H9 (cell line): ENCODE measurements at regions not wholly inside any gene's neighbourhood (a gene's known extent, or its start where the extent isn't known, plus 50 kb on each side); places are given as distances from the start of the nearest gene placed in this dataset.

Source experiments
- DNase-seq: peaks from one replicate; pipeline ENCODE4 v3.0.0-alpha.2; 2017
- H2AFZ ChIP-seq: one replicate; pipeline ENCODE4 v1.6.1; 2013; ENCODE audit warnings: mild to moderate bottlenecking, low read length, control low read depth, moderate library complexity
- H2AK5ac ChIP-seq: 2 replicates; pipeline ENCODE4 v1.6.1; 2013; ENCODE audit warnings: low read length, control low read depth, mixed read lengths; ENCODE audit not compliant: insufficient read length
- H2BK120ac ChIP-seq: one replicate; pipeline ENCODE4 v1.6.1; 2013; ENCODE audit warnings: low read depth, mild to moderate bottlenecking, low read length, control low read depth, inconsistent platforms; ENCODE audit not compliant: poor library complexity, severe bottlenecking
- H2BK12ac ChIP-seq: 2 replicates; pipeline ENCODE4 v1.6.1; 2013; ENCODE audit warnings: low read length, control low read depth, mixed read lengths, low read depth; ENCODE audit not compliant: insufficient read length
- H2BK15ac ChIP-seq: 2 replicates; pipeline ENCODE4 v1.6.1; 2013; ENCODE audit warnings: low read depth, low read length, control low read depth
- H2BK20ac ChIP-seq: one replicate; pipeline ENCODE4 v1.6.1; 2013; ENCODE audit warnings: low read depth, mild to moderate bottlenecking, low read length, control low read depth, inconsistent platforms; ENCODE audit not compliant: poor library complexity, severe bottlenecking
- H2BK5ac ChIP-seq: 2 replicates; pipeline ENCODE4 v1.6.1; 2013; ENCODE audit warnings: low read length, control low read depth, mixed read lengths; ENCODE audit not compliant: insufficient read length
- H3K14ac ChIP-seq: 2 replicates; pipeline ENCODE4 v1.6.1; 2013; ENCODE audit warnings: low read length, control low read depth; ENCODE audit not compliant: insufficient read depth
- H3K18ac ChIP-seq: 2 replicates; pipeline ENCODE4 v1.6.1; 2013; ENCODE audit warnings: low read depth, mild to moderate bottlenecking, mixed read lengths, low read length, control low read depth; ENCODE audit not compliant: insufficient read length
- H3K23ac ChIP-seq: 2 replicates; pipeline ENCODE4 v1.6.1; 2013; ENCODE audit warnings: low read length, control low read depth, mixed read lengths, low read depth; ENCODE audit not compliant: insufficient read length
- H3K23me2 ChIP-seq: 2 replicates; pipeline ENCODE4 v1.6.1; 2013; ENCODE audit warnings: low read depth, mild to moderate bottlenecking, mixed read lengths, low read length, control low read depth; ENCODE audit not compliant: insufficient read length, poor library complexity, severe bottlenecking
- H3K27ac ChIP-seq: 2 replicates; pipeline ENCODE4 v1.5.1; 2013; ENCODE audit warnings: low read length, control low read depth, mixed read lengths, low read depth; ENCODE audit not compliant: insufficient read length
- H3K27me3 ChIP-seq: 2 replicates; pipeline ENCODE4 v1.6.1; 2013; ENCODE audit warnings: low read length, control low read depth, inconsistent platforms; ENCODE audit not compliant: insufficient read depth
- H3K4ac ChIP-seq: 2 replicates; pipeline ENCODE4 v1.6.1; 2013; ENCODE audit warnings: low read depth, mild to moderate bottlenecking, control low read depth, inconsistent platforms, low read length, moderate library complexity
- H3K4me1 ChIP-seq: 2 replicates; pipeline ENCODE4 v1.6.1; 2013; ENCODE audit warnings: low read length, control low read depth, inconsistent platforms; ENCODE audit not compliant: insufficient read depth
- H3K4me2 ChIP-seq: 2 replicates; pipeline ENCODE4 v1.6.1; 2013; ENCODE audit warnings: low read length, control low read depth, mixed read lengths; ENCODE audit not compliant: insufficient read length, insufficient read depth
- H3K56ac ChIP-seq: 2 replicates; pipeline ENCODE4 v1.6.1; 2013; ENCODE audit warnings: low read depth, mild to moderate bottlenecking, mixed read lengths, low read length, control low read depth; ENCODE audit not compliant: insufficient read length
- H3K79me1 ChIP-seq: 2 replicates; pipeline ENCODE4 v1.6.1; 2013; ENCODE audit warnings: low read depth, mild to moderate bottlenecking, moderate library complexity, low read length, control low read depth, inconsistent platforms; ENCODE audit not compliant: insufficient read depth, poor library complexity, severe bottlenecking
- H3K79me2 ChIP-seq: 2 replicates; pipeline ENCODE4 v1.6.1; 2013; ENCODE audit warnings: low read length, control low read depth, inconsistent platforms; ENCODE audit not compliant: insufficient read depth
- H3K9ac ChIP-seq: 2 replicates; pipeline ENCODE4 v1.6.1; 2013; ENCODE audit warnings: low read length, control low read depth, mixed read lengths; ENCODE audit not compliant: insufficient read length; ENCODE audit errors: extremely low read depth
- H3K9me3 ChIP-seq: one replicate; pipeline ENCODE4 v1.6.1; 2013; ENCODE audit warnings: low read depth, low read length, inconsistent platforms; ENCODE audit not compliant: control insufficient read depth
- H3T11ph ChIP-seq: one replicate; pipeline ENCODE4 v1.6.1; 2013; ENCODE audit warnings: mild to moderate bottlenecking, low read length, control low read depth, inconsistent platforms
- H4K20me1 ChIP-seq: one replicate; pipeline ENCODE4 v1.6.1; 2013; ENCODE audit not compliant: control insufficient read depth, insufficient read length, insufficient read depth
- H4K5ac ChIP-seq: 2 replicates; pipeline ENCODE4 v1.6.1; 2013; ENCODE audit warnings: low read depth, mild to moderate bottlenecking, mixed read lengths, low read length, control low read depth; ENCODE audit not compliant: insufficient read length
- H4K8ac ChIP-seq: replicated peaks from 2 replicates; pipeline ENCODE4 v1.6.1; 2013; ENCODE audit warnings: low read length, control low read depth, mixed read lengths, low read depth; ENCODE audit not compliant: insufficient read length
- H4K91ac ChIP-seq: 2 replicates; pipeline ENCODE4 v1.6.1; 2013; ENCODE audit warnings: low read depth, mild to moderate bottlenecking, moderate library complexity, mixed read lengths, low read length, control low read depth; ENCODE audit not compliant: insufficient read length
- H3K27ac Mint-ChIP-seq, 3 experiments: 2 replicates in 2 of 3; 3 replicates in 1 of 3; pipeline ENCODE4 v1.8.0; 2020 to 2021; ENCODE audit warnings: mixed read lengths in 3 of 3, mild to moderate bottlenecking in 1 of 3, moderate library complexity in 1 of 3
- H3K27me3 Mint-ChIP-seq: 2 replicates; pipeline ENCODE4 v1.8.0; 2021; ENCODE audit warnings: low read depth, mild to moderate bottlenecking, moderate library complexity, mixed read lengths
- H3K36me3 Mint-ChIP-seq, 3 experiments: 2 replicates in 2 of 3; 3 replicates in 1 of 3; pipeline ENCODE4 v1.8.0; 2020 to 2021; ENCODE audit warnings: low read depth in 3 of 3, mixed read lengths in 3 of 3; ENCODE audit not compliant: insufficient read depth in 1 of 3
- H3K4me1 Mint-ChIP-seq, 2 experiments: 2 replicates each; pipeline ENCODE4 v1.8.0; 2020; ENCODE audit warnings: mixed read lengths in 2 of 2
- H3K4me3 Mint-ChIP-seq, 2 experiments: 2 replicates in 1 of 2; 3 replicates in 1 of 2; pipeline ENCODE4 v1.8.0; 2020 to 2021; ENCODE audit warnings: mild to moderate bottlenecking in 2 of 2, mixed read lengths in 2 of 2, moderate library complexity in 1 of 2
- H3K9me3 Mint-ChIP-seq, 2 experiments: 2 replicates in 1 of 2; 3 replicates in 1 of 2; pipeline ENCODE4 v1.8.0; 2020; ENCODE audit warnings: mild to moderate bottlenecking in 2 of 2, mixed read lengths in 2 of 2, moderate library complexity in 1 of 2
- whole genome bisulfite sequencing: extraction: QIAGEN DNeasy Blood & Tissue Kit; methylation state at CpG from one replicate; pipeline ENCODE4 v1.1.7; 2013; ENCODE audit warnings: missing lambda C conversion rate, low lambda C conversion rate, mixed read lengths; ENCODE audit not compliant: insufficient read length; ENCODE audit errors: extremely low coverage; 5-methylcytosine and 5-hydroxymethylcytosine counted together
- TF ChIP-seq, protein P1 (sequence below): fragments of 200-600 bp; sonication (generic); conservative IDR thresholded peaks from 3 replicates; pipeline ENCODE4 v1.8.0; 2021; ENCODE audit warnings: antibody characterized with exemption, mild to moderate bottlenecking

GRCh38 chr1:187261637-187262036 lies 432.9 kb downstream of the PLA2G4A start:
- Histone ChIP-seq H3K79me2 (no peaks in the 10 kb centered on the region), H4K8ac (no peak overlapping the region), H3K18ac (no peak overlapping the region), H2BK12ac (no peak overlapping the region), H3K14ac (no peak overlapping the region), H2AK5ac (no peak overlapping the region), H3T11ph (no peak overlapping the region), H4K91ac (no peak overlapping the region), H3K23me2 (no peaks in the 10 kb centered on the region), H2AFZ (no peak overlapping the region), H2BK20ac (no peak overlapping the region), H3K23ac (no peak overlapping the region), H3K4me2 (no peak overlapping the region), H4K20me1 (no peaks in the 10 kb centered on the region), H2BK5ac (no peak overlapping the region), H3K56ac (no peak overlapping the region), H2BK120ac (no peak overlapping the region), H2BK15ac (no peak overlapping the region), H3K9ac (no peak overlapping the region), H4K5ac (no peak overlapping the region), H3K79me1 (no peaks in the 10 kb centered on the region), H3K4me1 (no peaks in the 10 kb centered on the region), H3K4ac (no peak overlapping the region), H3K9me3 (no peaks in the 10 kb centered on the region), H3K27ac (no peak overlapping the region), H3K27me3 (no peaks in the 10 kb centered on the region)
- no CpG with 5 or more reads among the region's 3 CpGs for WGBS
- Mint-ChIP-seq H3K27ac (no peak overlapping the region), H3K36me3 (no peaks in the 10 kb centered on the region), H3K4me1 (peaks cover 0 to 2% of the 10 kb centered on the region in 2 experiments; a peak in 1 of 4 replicates), H3K4me3 (no peak overlapping the region), H3K27me3 (no peaks in the 10 kb centered on the region), H3K9me3 (no peaks in the 10 kb centered on the region)
- no peak for DNase-seq
- TF ChIP-seq, protein P1, sequence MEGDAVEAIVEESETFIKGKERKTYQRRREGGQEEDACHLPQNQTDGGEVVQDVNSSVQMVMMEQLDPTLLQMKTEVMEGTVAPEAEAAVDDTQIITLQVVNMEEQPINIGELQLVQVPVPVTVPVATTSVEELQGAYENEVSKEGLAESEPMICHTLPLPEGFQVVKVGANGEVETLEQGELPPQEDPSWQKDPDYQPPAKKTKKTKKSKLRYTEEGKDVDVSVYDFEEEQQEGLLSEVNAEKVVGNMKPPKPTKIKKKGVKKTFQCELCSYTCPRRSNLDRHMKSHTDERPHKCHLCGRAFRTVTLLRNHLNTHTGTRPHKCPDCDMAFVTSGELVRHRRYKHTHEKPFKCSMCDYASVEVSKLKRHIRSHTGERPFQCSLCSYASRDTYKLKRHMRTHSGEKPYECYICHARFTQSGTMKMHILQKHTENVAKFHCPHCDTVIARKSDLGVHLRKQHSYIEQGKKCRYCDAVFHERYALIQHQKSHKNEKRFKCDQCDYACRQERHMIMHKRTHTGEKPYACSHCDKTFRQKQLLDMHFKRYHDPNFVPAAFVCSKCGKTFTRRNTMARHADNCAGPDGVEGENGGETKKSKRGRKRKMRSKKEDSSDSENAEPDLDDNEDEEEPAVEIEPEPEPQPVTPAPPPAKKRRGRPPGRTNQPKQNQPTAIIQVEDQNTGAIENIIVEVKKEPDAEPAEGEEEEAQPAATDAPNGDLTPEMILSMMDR, result no peak
